Kidney (tissue), 13 donors: ENCODE measurements at regions not wholly inside any gene's neighbourhood (a gene's known extent, or its start where the extent isn't known, plus 50 kb on each side); places are given as distances from the start of the nearest gene placed in this dataset.
A peak's percentile ranks its signal among the peaks of the same experiment; 100 is the strongest.

Experiments used
- DNase-seq, 5 donors: peaks; one replicate each; pipeline ENCODE4 v3.0.0-alpha.2; 2013 to 2020
- FAIRE-seq: peaks from 2 replicates; lab custom pipeline; 2012; peaks lifted over from hg19 to GRCh38; lab: Jason Lieb, UNC
- H3K27ac ChIP-seq, 2 donors: one replicate each; pipeline ENCODE4 v1.7.0; 2013; ENCODE audit warnings: low read depth in 2 of 2, low read length in 2 of 2, inconsistent platforms in 1 of 2
- H3K27me3 ChIP-seq: one replicate; pipeline ENCODE4 v1.7.1; 2013; ENCODE audit warnings: low read length, inconsistent platforms; ENCODE audit not compliant: control insufficient read depth, insufficient read depth
- H3K36me3 ChIP-seq, 3 donors: one replicate each; pipeline versions ENCODE4 v1.7.0 to v1.7.1; 2013; ENCODE audit warnings: low read length in 3 of 3, control low read depth in 1 of 3, inconsistent platforms in 1 of 3; ENCODE audit not compliant: insufficient read depth in 3 of 3, control insufficient read depth in 2 of 3
- H3K4me1 ChIP-seq, 3 donors: one replicate each; pipeline versions ENCODE4 v1.7.0 to v1.7.1; 2013; ENCODE audit warnings: low read length in 3 of 3, inconsistent platforms in 1 of 3, low read depth in 1 of 3; ENCODE audit not compliant: control insufficient read depth in 2 of 3, insufficient read depth in 2 of 3
- H3K4me3 ChIP-seq, 3 donors: one replicate each; pipeline versions ENCODE4 v1.7.0 to v1.8.1; 2013; ENCODE audit warnings: low read length in 3 of 3, control low read depth in 1 of 3, inconsistent platforms in 1 of 3
- H3K9ac ChIP-seq, 3 donors: one replicate each; pipeline versions ENCODE4 v1.7.0 to v1.7.1; 2013; ENCODE audit warnings: low read length in 3 of 3, control low read depth in 1 of 3, inconsistent platforms in 1 of 3
- H3K9me3 ChIP-seq, 3 donors: one replicate each; pipeline versions ENCODE4 v1.7.0 to v1.7.1; 2013; ENCODE audit warnings: low read length in 3 of 3, control low read depth in 1 of 3, inconsistent platforms in 1 of 3; ENCODE audit not compliant: control insufficient read depth in 2 of 3, insufficient read depth in 1 of 3
- CTCF ChIP-seq: IDR thresholded peaks from 3 replicates; pipeline ENCODE4 v1.5.1; 2012; ENCODE audit warnings: mild to moderate bottlenecking, moderate library complexity, borderline replicate concordance; ENCODE audit not compliant: insufficient read depth; ENCODE audit errors: extremely low read depth
- intact Hi-C: fragments of 100-400 bp; cut with DNase I; formaldehyde crosslinking; loops from one replicate; pipeline ENCODE4 v1.11.1; 2022
- donor health status: control.
- donor health status: control.
- donor health status: control.
- donor health status: control.
- donor health status: control.
- donor health status: DM: yes; HTN: yes; CAD: no.
- donor health status: Normal renal cell carcinoma (clear cell type).

- TF ChIP-seq CTCF = peak; percentile 55
- no peak for FAIRE-seq
These were observed 295.1 kb upstream of the PLET1 start for GRCh38 chr11:112555491-112556364.

GRCh38 chr11:112558691-112559090 lies 298.0 kb upstream of the PLET1 start:
- Histone ChIP-seq H3K4me3 (no peak overlapping the region), H3K27me3 (no peaks in the 10 kb centered on the region), H3K9me3 (no peaks in the 10 kb centered on the region), H3K9ac (no peak overlapping the region), H3K36me3 (no peaks in the 10 kb centered on the region), H3K4me1 (no peaks in the 10 kb centered on the region), H3K27ac (no peak overlapping the region)
- DNase-seq = no peak
- TF ChIP-seq CTCF = no peak
- FAIRE-seq = no peak
- intact Hi-C loops = no loop called here

More at GRCh38 chr11:112555491-112556364, 295.1 kb upstream of the PLET1 start:
- Histone ChIP-seq H3K27me3 (no peaks in the 10 kb centered on the region), H3K9me3 (no peaks in the 10 kb centered on the region), H3K4me1 (no peaks in the 10 kb centered on the region), H3K36me3 (no peaks in the 10 kb centered on the region), H3K27ac (no peak overlapping the region), H3K9ac (no peak overlapping the region), H3K4me3 (no peak overlapping the region)
- intact Hi-C loops = no loop called here
- DNase-seq = peak in 4 of 5 donors; percentile 65 to 78 (median 70)

GRCh38 chr11:112563808-112564207 lies 303.1 kb upstream of the PLET1 start:
- Histone ChIP-seq H3K27ac (no peak overlapping the region), H3K9ac (no peak overlapping the region), H3K4me1 (no peaks in the 10 kb centered on the region), H3K36me3 (no peaks in the 10 kb centered on the region), H3K9me3 (no peaks in the 10 kb centered on the region), H3K4me3 (no peak overlapping the region), H3K27me3 (no peaks in the 10 kb centered on the region)
- FAIRE-seq (no peak), DNase-seq (no peak)
- no peak for TF ChIP-seq CTCF
- intact Hi-C loops = no loop called here
